Endothelial cell of umbilical vein (primary cell): ENCODE measurements at regions not wholly inside any gene's neighbourhood (a gene's known extent, or its start where the extent isn't known, plus 50 kb on each side); places are given as distances from the start of the nearest gene placed in this dataset.

ENCODE experiments used
- BruUV-seq: library from RNA; stranded (reverse); fragments of 400-500 nt; replicated peaks from 2 replicates; lab custom pipeline; 2021; lab: Mats Ljungman, UMichigan
- CTCF ChIA-PET: fragments of 300-600, 350-600 bp; sonication (Branson Sonifier 250); formaldehyde crosslinking; loops from one replicate; lab custom pipeline; 2021; ENCODE audit warnings: antibody characterized with exemption, inconsistent platforms; lab: Charles Lee
- POLR2A ChIA-PET: fragments of 300-600, 350-600 bp; sonication (Branson Sonifier 250); formaldehyde crosslinking; loops from one replicate; lab custom pipeline; 2021; ENCODE audit warnings: antibody characterized with exemption, inconsistent platforms; lab: Charles Lee
- DNase-seq: peaks from one replicate; pipeline ENCODE4 v3.0.0-alpha.2; 2011; ENCODE audit warnings: low read depth, low spot score
- FAIRE-seq: peaks from 2 replicates; lab custom pipeline; 2011; peaks lifted over from hg19 to GRCh38; lab: Jason Lieb, UNC
- H2AFZ ChIP-seq: 2 replicates; pipeline ENCODE4 v1.6.0; 2012; ENCODE audit warnings: low read depth, low read length, control low read depth, inconsistent platforms
- H3K27ac ChIP-seq: 2 replicates; pipeline ENCODE4 v1.5.1; 2011; ENCODE audit warnings: low read depth, mild to moderate bottlenecking, control low read depth, low read length, moderate library complexity; ENCODE audit not compliant: insufficient read depth
- H3K27me3 ChIP-seq, 2 experiments: 2 replicates each; pipeline versions ENCODE4 v1.6.0 to v1.6.1; 2011; ENCODE audit warnings: low read length in 2 of 2, mixed read lengths in 1 of 2; ENCODE audit not compliant: control insufficient read depth in 2 of 2, insufficient read depth in 2 of 2
- H3K36me3 ChIP-seq, 2 experiments: 2 replicates in 1 of 2; 3 replicates in 1 of 2; pipeline ENCODE4 v1.5.1; 2011; ENCODE audit warnings: low read length in 2 of 2, mild to moderate bottlenecking in 1 of 2, moderate library complexity in 1 of 2; ENCODE audit not compliant: control insufficient read depth in 2 of 2, insufficient read depth in 2 of 2; ENCODE audit errors: extremely low read depth in 1 of 2
- H3K4me1 ChIP-seq: 3 replicates; pipeline ENCODE4 v1.5.1; 2011; ENCODE audit warnings: mild to moderate bottlenecking, low read length; ENCODE audit not compliant: control insufficient read depth, insufficient read depth; ENCODE audit errors: extremely low read depth
- H3K4me2 ChIP-seq: 2 replicates; pipeline ENCODE4 v1.6.1; 2011; ENCODE audit warnings: low read length, control low read depth, mixed read lengths; ENCODE audit not compliant: insufficient read depth
- H3K4me3 ChIP-seq, 3 experiments: fragments of 200-600 bp in 1 of 3; sonication (generic), shearing (Covaris generic) in 1 of 3; replicated peaks in 1 of 3; 2 replicates each; pipeline ENCODE4 v1.5.1; 2011 to 2016; ENCODE audit warnings: control low read depth in 3 of 3, low read length in 3 of 3, mild to moderate bottlenecking in 2 of 3, inconsistent platforms in 1 of 3, low read depth in 1 of 3, moderate library complexity in 1 of 3; ENCODE audit not compliant: insufficient read depth in 1 of 3
- H3K79me2 ChIP-seq: 2 replicates; pipeline ENCODE4 v1.6.0; 2012; ENCODE audit warnings: low read length, inconsistent platforms; ENCODE audit not compliant: control insufficient read depth, insufficient read depth
- H3K9ac ChIP-seq: replicated peaks from 2 replicates; pipeline ENCODE3; 2011; ENCODE audit warnings: low read length, control low read depth; ENCODE audit not compliant: insufficient read depth; ENCODE audit errors: extremely low read depth
- H3K9me1 ChIP-seq: replicated peaks from 3 replicates; pipeline ENCODE4 v1.6.0; 2011; ENCODE audit warnings: mild to moderate bottlenecking, low read length; ENCODE audit not compliant: control insufficient read depth, insufficient read depth; ENCODE audit errors: extremely low read depth
- H3K9me3 ChIP-seq: replicated peaks from 2 replicates; pipeline ENCODE4 v1.5.1; 2012; ENCODE audit warnings: low read length, inconsistent platforms; ENCODE audit not compliant: control insufficient read depth, insufficient read depth
- H4K20me1 ChIP-seq: replicated peaks from 2 replicates; pipeline ENCODE3; 2011; ENCODE audit warnings: mild to moderate bottlenecking, low read length; ENCODE audit not compliant: control insufficient read depth, insufficient read depth; ENCODE audit errors: extremely low read depth
- CTCF ChIP-seq, 2 donors: IDR thresholded peaks; 1 replicate in 1 of 2; 2 replicates in 1 of 2; pipeline ENCODE4 v1.5.1; 2011; ENCODE audit warnings: low read length in 2 of 2, mild to moderate bottlenecking in 2 of 2, moderate library complexity in 2 of 2, control low read depth in 1 of 2, inconsistent platforms in 1 of 2, low read depth in 1 of 2; ENCODE audit not compliant: insufficient read depth in 1 of 2; ENCODE audit errors: extremely low read depth in 1 of 2
- EZH2 ChIP-seq: IDR thresholded peaks from 2 replicates; pipeline ENCODE4 v1.6.1; 2012; ENCODE audit warnings: borderline replicate concordance, low read depth, mild to moderate bottlenecking, moderate library complexity, low read length, inconsistent platforms; ENCODE audit not compliant: severe bottlenecking
- FOS ChIP-seq: IDR thresholded peaks from 2 replicates; pipeline ENCODE4 v1.6.1; 2011; ENCODE audit warnings: mild to moderate bottlenecking, low read length, moderate library complexity, borderline replicate concordance; ENCODE audit not compliant: insufficient read depth
- GATA2 ChIP-seq: IDR thresholded peaks from 2 replicates; pipeline ENCODE4 v1.7.0; 2011; ENCODE audit warnings: low read depth, mild to moderate bottlenecking, moderate library complexity, mixed read lengths, low read length; ENCODE audit not compliant: insufficient read length, insufficient read depth
- JUN ChIP-seq: IDR thresholded peaks from 2 replicates; pipeline ENCODE4 v1.6.1; 2011; ENCODE audit warnings: borderline replicate concordance, low read depth; ENCODE audit not compliant: insufficient read length, insufficient read depth
- MAX ChIP-seq: IDR thresholded peaks from 2 replicates; pipeline ENCODE4 v1.6.1; 2011; ENCODE audit not compliant: insufficient read depth, insufficient read length
- MYC ChIP-seq: IDR thresholded peaks from one replicate; pipeline ENCODE4 v1.6.1; 2011; ENCODE audit warnings: mild to moderate bottlenecking, low read depth, low read length
- POLR2A ChIP-seq: IDR thresholded peaks from 2 replicates; pipeline ENCODE4 v1.6.1; 2012; ENCODE audit warnings: low read depth, mild to moderate bottlenecking, control low read depth, low read length
- POLR2AphosphoS5 ChIP-seq: IDR thresholded peaks from 2 replicates; pipeline ENCODE4 v1.6.1; 2012; ENCODE audit warnings: low read depth, mild to moderate bottlenecking, control low read depth, low read length, moderate library complexity; ENCODE audit not compliant: insufficient read depth
- dilution Hi-C: fragments of 300-500 bp; cut with MboI; formaldehyde crosslinking; loops from one replicate; pipeline ENCODE4 v1.15.0; 2019; ENCODE audit warnings: low sequenced_read_pairs; ENCODE audit not compliant: extremely low pct_ligation_motif_present
- intact Hi-C: fragments of 100-400 bp; cut with micrococcal nuclease; formaldehyde crosslinking; loops from one replicate; pipeline ENCODE4 v1.10.0; 2022

GRCh38 chr4:3860913-3861636, 94.9 kb downstream of the ADRA2C start:
- Histone ChIP-seq H3K27me3 (no peaks in the 10 kb centered on the region), H3K9me1 (no peaks in the 10 kb centered on the region), H3K79me2 (no peaks in the 10 kb centered on the region), H2AFZ (no peak overlapping the region), H3K4me3 (no peak overlapping the region), H4K20me1 (no peaks in the 10 kb centered on the region), H3K27ac (no peak overlapping the region), H3K9me3 (no peaks in the 10 kb centered on the region), H3K36me3 (no peaks in the 10 kb centered on the region), H3K9ac (no peak overlapping the region), H3K4me1 (peaks cover 4% of the 10 kb centered on the region), H3K4me2 (no peak overlapping the region)
- dilution Hi-C loops (no loop called here), intact Hi-C loops (loop anchor here (5.0 kb wide), 1 partner anchor 329 kb away; the partner anchor contains the start of gene LRPAP1)
- FAIRE-seq (no peak), DNase-seq (no peak)
- TF ChIP-seq POLR2A (no peak), JUN (no peak), MYC (no peak), MAX (no peak), EZH2 (no peak), CTCF (IDR thresholded peaks at IDR 0.05; ENCODE audit: extremely low read depth in 1 of 2, insufficient read depth in 1 of 2, low read depth in 1 of 2, low read length in 2 of 2) (no peak), POLR2AphosphoS5 (no peak), FOS (no peak), GATA2 (no peak)
- POLR2A ChIA-PET = no interaction called here
- CTCF ChIA-PET = no interaction called here
- BruUV-seq = no TSS peak
